SH-SY5Y (cell line): ENCODE measurements at regions not wholly inside any gene's neighbourhood (a gene's known extent, or its start where the extent isn't known, plus 50 kb on each side); places are given as distances from the start of the nearest gene placed in this dataset.

Experiments
- GATA2 ChIP-seq: IDR thresholded peaks from 2 replicates; pipeline ENCODE4 v1.6.1; 2011; ENCODE audit warnings: mild to moderate bottlenecking, low read depth, low read length
- GATA3 ChIP-seq: IDR thresholded peaks from 2 replicates; pipeline ENCODE4 v1.6.1; 2011; ENCODE audit warnings: low read depth, mild to moderate bottlenecking, low read length, moderate library complexity

DNA sequence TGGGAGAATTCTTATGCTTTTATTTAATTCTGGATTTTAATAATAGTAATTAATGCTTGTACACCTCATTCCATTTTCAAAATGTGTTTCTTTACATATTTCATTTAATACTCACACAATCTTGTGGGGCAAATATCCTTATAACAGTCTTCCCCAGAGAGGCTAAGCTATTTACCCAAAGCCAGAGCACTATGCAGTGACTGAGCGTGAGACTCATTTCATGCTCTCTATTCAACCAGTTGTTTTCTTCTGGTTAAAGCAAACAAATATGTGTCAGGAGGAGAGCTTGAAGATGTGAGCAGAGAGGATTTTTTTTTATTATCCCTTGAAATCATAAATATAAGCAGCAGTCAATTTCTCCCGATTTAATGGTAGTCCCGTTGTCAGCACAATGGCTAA is 548.3 kb upstream of the TBL1XR1 start:
- TF ChIP-seq GATA2, result no peak
- no peak for TF ChIP-seq GATA3
